Lower lobe of right lung (tissue), 2 donors: ENCODE measurements at regions not wholly inside any gene's neighbourhood (a gene's known extent, or its start where the extent isn't known, plus 50 kb on each side); places are given as distances from the start of the nearest gene placed in this dataset.

Experiments used
- ATAC-seq, 2 donors: fragments of 200-7000 bp; cut with Tn5 transposase; one replicate each; pipeline ENCODE4 v1.9.1; 2020 to 2022; ENCODE audit warnings: mild to moderate bottlenecking in 2 of 2, moderate library complexity in 2 of 2
- DNase-seq: peaks from one replicate; pipeline ENCODE4 v3.0.0-alpha.2; 2020
- H3K27ac ChIP-seq: fragments of 200-600 bp; one replicate; pipeline ENCODE4 v1.8.0; 2022
- H3K27me3 ChIP-seq: fragments of 200-600 bp; one replicate; pipeline ENCODE4 v1.8.0; 2022; ENCODE audit warnings: low read depth
- H3K36me3 ChIP-seq: fragments of 200-600 bp; one replicate; pipeline ENCODE4 v1.8.0; 2022; ENCODE audit warnings: mild to moderate bottlenecking
- H3K4me1 ChIP-seq: fragments of 200-600 bp; one replicate; pipeline ENCODE4 v1.8.0; 2022
- H3K4me3 ChIP-seq: fragments of 200-600 bp; one replicate; pipeline ENCODE4 v1.8.0; 2022; ENCODE audit warnings: mild to moderate bottlenecking
- H3K9me3 ChIP-seq: fragments of 200-600 bp; one replicate; pipeline ENCODE4 v1.8.0; 2022
- CTCF ChIP-seq: fragments of 200-600 bp; IDR thresholded peaks from one replicate; pipeline ENCODE4 v1.8.0; 2022; ENCODE audit warnings: antibody characterized with exemption, mild to moderate bottlenecking
- intact Hi-C: fragments of 100-400 bp; cut with DNase I; formaldehyde crosslinking; loops from one replicate; pipeline ENCODE4 v1.11.0; 2022
- donor health status: DM: no; HTN: yes; CAD: no; lungs with severe emphysema.

- no peaks in the 10 kb centered on the region for H3K36me3 ChIP-seq
- no peaks in the 10 kb centered on the region for H3K4me1 ChIP-seq
- ATAC-seq (no peak), DNase-seq (no peak)
- no peaks in the 10 kb centered on the region for H3K9me3 ChIP-seq
- intact Hi-C loops = no loop called here
- no peak for TF ChIP-seq CTCF
- H3K27ac ChIP-seq = no peak overlapping the region
- no peaks in the 10 kb centered on the region for H3K27me3 ChIP-seq
- no peak overlapping the region for H3K4me3 ChIP-seq
Observed at GRCh38 chr2:62447411-62447810, 58.6 kb downstream of the TMEM17 start.

DNA sequence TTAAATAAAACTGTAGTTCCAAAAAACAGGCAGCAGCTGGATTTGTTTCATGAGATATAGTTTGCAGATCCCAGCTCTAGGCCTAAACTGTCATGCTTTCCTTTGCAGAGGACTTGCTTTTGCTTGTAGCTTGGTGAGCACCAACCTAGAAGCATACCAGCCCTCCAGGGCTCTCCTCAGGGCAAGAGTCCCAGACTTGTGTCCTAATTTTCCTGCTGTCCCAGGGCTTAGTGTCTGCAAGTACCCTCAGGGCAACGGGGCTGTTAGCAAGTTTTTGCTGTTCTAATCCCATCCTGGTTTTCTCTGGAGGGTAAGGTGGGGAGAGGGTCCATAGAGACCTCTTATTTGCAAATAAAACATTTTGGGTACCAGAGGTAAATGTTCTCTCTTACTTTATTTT lies 59.5 kb downstream of the TMEM17 start:
- Histone ChIP-seq H3K4me1 (no peaks in the 10 kb centered on the region), H3K9me3 (no peaks in the 10 kb centered on the region), H3K36me3 (no peaks in the 10 kb centered on the region), H3K27me3 (no peaks in the 10 kb centered on the region), H3K27ac (no peak overlapping the region), H3K4me3 (no peak overlapping the region)
- no peak for DNase-seq
- intact Hi-C loops = no loop called here
- no peak for TF ChIP-seq CTCF
- ATAC-seq = no peak

DNA sequence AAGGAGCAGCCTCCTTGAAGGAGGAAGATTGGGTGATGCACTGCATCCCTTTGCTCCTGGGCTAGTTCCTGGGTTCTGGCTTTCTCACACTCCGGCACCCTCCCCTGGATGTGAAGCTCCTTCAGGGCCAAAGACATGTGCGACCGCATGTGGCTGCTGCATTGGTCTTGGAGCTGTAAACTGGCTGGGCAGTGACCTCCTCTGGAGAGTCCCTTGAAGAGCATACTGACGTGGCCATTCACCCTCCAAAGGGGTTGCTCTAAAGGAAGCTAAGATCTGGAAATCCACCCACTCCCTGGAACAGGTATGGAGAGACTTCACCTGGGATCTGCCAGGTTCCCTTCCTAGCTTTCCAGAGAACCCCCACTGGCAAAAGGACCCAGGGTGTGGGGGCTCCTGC lies 62.1 kb downstream of the TMEM17 start:
- no peak for TF ChIP-seq CTCF
- no peaks in the 10 kb centered on the region for H3K36me3 ChIP-seq
- no peaks in the 10 kb centered on the region for H3K4me1 ChIP-seq
- ATAC-seq (no peak), DNase-seq (no peak)
- no peaks in the 10 kb centered on the region for H3K27me3 ChIP-seq
- intact Hi-C loops = no loop called here
- no peak overlapping the region for H3K4me3 ChIP-seq
- no peaks in the 10 kb centered on the region for H3K9me3 ChIP-seq
- no peak overlapping the region for H3K27ac ChIP-seq

- DNase-seq (no peak), ATAC-seq (no peak)
- Histone ChIP-seq H3K4me1 (no peaks in the 10 kb centered on the region), H3K27me3 (no peaks in the 10 kb centered on the region), H3K9me3 (no peaks in the 10 kb centered on the region), H3K4me3 (no peak overlapping the region), H3K27ac (no peak overlapping the region), H3K36me3 (no peaks in the 10 kb centered on the region)
- intact Hi-C loops = no loop called here
- no peak for TF ChIP-seq CTCF
Observed at GRCh38 chr2:62443471-62443870, 62.5 kb downstream of the TMEM17 start.

DNA sequence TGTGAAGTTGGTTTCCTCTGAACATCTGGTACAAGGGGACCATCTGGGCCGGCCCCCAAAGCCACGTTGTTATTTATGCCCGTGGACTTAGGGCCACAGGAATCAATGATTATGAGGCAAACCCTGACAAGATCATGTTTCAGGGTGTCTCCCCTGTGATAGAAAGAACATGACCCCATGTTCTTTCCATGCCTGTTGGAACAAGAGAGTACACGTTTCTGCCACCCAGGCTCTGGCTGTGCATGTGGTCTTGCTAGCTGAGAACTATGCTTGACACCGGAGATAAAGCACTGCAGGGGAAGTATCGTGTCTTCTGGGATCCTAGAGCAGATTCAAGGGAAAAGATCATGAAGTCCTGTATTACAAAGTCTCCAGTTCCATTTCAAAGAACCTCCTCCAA lies 64.2 kb downstream of the TMEM17 start:
- H3K27ac ChIP-seq = no peak overlapping the region
- no peaks in the 10 kb centered on the region for H3K27me3 ChIP-seq
- TF ChIP-seq CTCF = no peak
- no peak overlapping the region for H3K4me3 ChIP-seq
- ATAC-seq (no peak), DNase-seq (no peak)
- no peaks in the 10 kb centered on the region for H3K4me1 ChIP-seq
- H3K36me3 ChIP-seq = no peaks in the 10 kb centered on the region
- intact Hi-C loops = no loop called here
- H3K9me3 ChIP-seq = no peaks in the 10 kb centered on the region

DNA sequence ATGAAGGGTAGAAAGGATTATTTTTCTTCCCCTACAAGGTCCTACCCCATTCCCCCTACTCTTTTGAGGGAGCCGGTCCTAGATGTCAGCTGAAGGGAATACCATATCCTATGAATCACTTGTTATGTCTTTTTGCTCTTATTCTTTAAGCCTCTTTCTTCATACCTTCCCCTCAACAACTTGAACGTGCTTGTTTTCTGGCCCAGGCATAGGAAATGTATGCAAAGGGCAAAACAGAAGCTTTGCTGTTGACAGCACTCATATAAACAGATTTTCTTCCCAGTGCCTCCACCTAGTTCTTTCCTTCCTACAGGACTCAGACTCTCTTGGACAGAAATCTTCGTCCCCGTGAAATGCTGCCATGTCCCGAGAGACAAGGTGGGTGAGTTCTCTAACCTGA lies 64.6 kb downstream of the TMEM17 start:
- H3K9me3 ChIP-seq = no peaks in the 10 kb centered on the region
- TF ChIP-seq CTCF = no peak
- no peak for ATAC-seq

More for the DNA sequence above, 64.6 kb downstream of the TMEM17 start:
- DNase-seq = no peak
- no peak overlapping the region for H3K27ac ChIP-seq
- intact Hi-C loops = no loop called here
- no peaks in the 10 kb centered on the region for H3K27me3 ChIP-seq
- H3K4me3 ChIP-seq = no peak overlapping the region
- H3K36me3 ChIP-seq = no peaks in the 10 kb centered on the region
- no peaks in the 10 kb centered on the region for H3K4me1 ChIP-seq
